ENCODE measurements at regions not wholly inside any gene's neighbourhood (a gene's known extent, or its start where the extent isn't known, plus 50 kb on each side); places are given as distances from the start of the nearest gene placed in this dataset.

GRCh38 chr13:22933571-22934181 lies 247.1 kb upstream of the SGCG start:
- TF ChIP-seq, protein P1, sequence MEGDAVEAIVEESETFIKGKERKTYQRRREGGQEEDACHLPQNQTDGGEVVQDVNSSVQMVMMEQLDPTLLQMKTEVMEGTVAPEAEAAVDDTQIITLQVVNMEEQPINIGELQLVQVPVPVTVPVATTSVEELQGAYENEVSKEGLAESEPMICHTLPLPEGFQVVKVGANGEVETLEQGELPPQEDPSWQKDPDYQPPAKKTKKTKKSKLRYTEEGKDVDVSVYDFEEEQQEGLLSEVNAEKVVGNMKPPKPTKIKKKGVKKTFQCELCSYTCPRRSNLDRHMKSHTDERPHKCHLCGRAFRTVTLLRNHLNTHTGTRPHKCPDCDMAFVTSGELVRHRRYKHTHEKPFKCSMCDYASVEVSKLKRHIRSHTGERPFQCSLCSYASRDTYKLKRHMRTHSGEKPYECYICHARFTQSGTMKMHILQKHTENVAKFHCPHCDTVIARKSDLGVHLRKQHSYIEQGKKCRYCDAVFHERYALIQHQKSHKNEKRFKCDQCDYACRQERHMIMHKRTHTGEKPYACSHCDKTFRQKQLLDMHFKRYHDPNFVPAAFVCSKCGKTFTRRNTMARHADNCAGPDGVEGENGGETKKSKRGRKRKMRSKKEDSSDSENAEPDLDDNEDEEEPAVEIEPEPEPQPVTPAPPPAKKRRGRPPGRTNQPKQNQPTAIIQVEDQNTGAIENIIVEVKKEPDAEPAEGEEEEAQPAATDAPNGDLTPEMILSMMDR (IDR thresholded peaks at IDR 0.05; ENCODE audit: unreplicated experiment): no peak
- Mint-ChIP-seq H3K36me3 (peaks cover 6% of the 10 kb centered on the region), H3K9me3 (peaks cover 5% of the 10 kb centered on the region), H3K27me3 (ENCODE audit: low read depth) (no peaks in the 10 kb centered on the region), H3K4me1 (no peaks in the 10 kb centered on the region), H3K4me3 (no peak overlapping the region), H3K27ac (no peak overlapping the region)
- DNase-seq (ENCODE audit: low spot score in 2 of 2, unreplicated experiment in 2 of 2): no peak

DNA sequence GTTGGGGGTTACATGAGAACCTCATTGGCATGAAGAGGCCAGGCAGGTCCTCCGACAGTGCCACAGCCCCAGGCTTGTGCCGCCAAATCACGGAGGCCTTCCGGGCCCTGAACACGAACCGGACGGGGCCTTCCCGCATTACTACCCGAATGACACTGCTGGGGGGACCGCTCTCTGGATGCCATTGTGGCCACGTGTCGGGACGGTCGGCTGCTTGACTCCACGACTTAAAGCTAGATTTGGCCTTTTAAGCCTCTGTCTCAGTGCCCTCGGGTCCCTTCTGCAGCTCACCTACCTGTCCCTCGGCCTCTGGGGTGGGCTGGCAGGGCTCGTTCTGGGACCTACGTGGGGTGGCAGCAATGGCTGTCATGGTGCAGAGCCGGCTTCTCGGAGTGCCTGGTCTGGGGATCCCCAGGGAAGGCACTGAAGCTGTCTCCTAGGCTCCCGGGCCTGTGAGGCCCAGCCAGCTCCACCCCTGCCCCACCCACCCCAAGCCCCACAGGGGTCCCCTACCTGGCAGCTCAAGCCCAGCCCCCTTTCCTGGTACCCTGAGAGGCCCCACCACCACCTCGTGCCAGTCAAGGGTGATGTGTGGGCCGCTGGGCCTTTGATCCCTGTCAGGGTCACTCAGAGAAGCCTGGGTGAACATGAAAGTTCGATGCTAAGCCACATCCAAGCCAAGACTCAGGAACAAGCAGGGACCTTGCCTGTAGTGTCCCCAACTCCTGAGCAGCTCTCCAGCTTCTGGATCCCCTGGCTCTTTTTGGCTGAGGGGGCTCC lies 245.8 kb upstream of the SGCG start:
- H3K27ac Mint-ChIP-seq: no peak overlapping the region

DNA sequence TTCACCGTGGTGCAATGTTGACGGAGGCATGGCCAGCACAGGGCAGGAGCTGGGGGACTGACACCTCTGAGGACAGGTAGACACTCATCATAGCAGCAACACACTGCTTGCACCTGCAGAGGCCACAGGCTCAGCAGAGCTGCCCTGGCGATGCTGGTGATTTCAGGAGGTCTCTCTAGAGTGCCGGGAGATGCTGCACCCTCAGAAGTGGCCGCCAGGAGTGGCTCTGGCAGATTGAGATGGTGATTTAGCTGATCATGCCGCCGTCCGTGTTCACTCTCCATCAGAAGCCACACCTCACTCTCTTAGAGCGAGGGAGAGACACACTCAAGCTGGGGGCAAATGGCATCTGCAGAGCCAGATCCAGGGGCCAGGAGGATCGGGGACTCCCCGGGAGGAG lies 244.6 kb upstream of the SGCG start:
- Mint-ChIP-seq H3K27ac (no peak overlapping the region), H3K9me3 (no peaks in the 10 kb centered on the region), H3K4me1 (no peaks in the 10 kb centered on the region), H3K4me3 (no peak overlapping the region), H3K27me3 (ENCODE audit: low read depth) (no peaks in the 10 kb centered on the region), H3K36me3 (no peaks in the 10 kb centered on the region)
- TF ChIP-seq, protein P1 (IDR thresholded peaks at IDR 0.05; ENCODE audit: unreplicated experiment): no peak
- DNase-seq (ENCODE audit: low spot score in 2 of 2, unreplicated experiment in 2 of 2): no peak

More for the DNA sequence above, 245.8 kb upstream of the SGCG start:
- no peaks in the 10 kb centered on the region for H3K27me3 Mint-ChIP-seq (ENCODE audit: low read depth)
- H3K36me3 Mint-ChIP-seq: peaks cover 3% of the 10 kb centered on the region
- TF ChIP-seq, protein P1 (IDR thresholded peaks at IDR 0.05; ENCODE audit: unreplicated experiment): no peak
- no peak for DNase-seq (ENCODE audit: low spot score in 2 of 2, unreplicated experiment in 2 of 2)
- no peak overlapping the region for H3K4me3 Mint-ChIP-seq
- peaks cover 5% of the 10 kb centered on the region for H3K9me3 Mint-ChIP-seq
- H3K4me1 Mint-ChIP-seq: no peaks in the 10 kb centered on the region

- Mint-ChIP-seq H3K27ac (no peak overlapping the region), H3K9me3 (no peaks in the 10 kb centered on the region), H3K36me3 (no peaks in the 10 kb centered on the region), H3K27me3 (ENCODE audit: low read depth) (no peaks in the 10 kb centered on the region), H3K4me1 (no peaks in the 10 kb centered on the region), H3K4me3 (no peak overlapping the region)
- TF ChIP-seq, protein P1 (IDR thresholded peaks at IDR 0.05; ENCODE audit: unreplicated experiment): no peak
- DNase-seq (ENCODE audit: low spot score in 2 of 2, unreplicated experiment in 2 of 2): no peak
Observed at GRCh38 chr13:22937241-22937640, 243.5 kb upstream of the SGCG start.

- TF ChIP-seq, protein P1 (IDR thresholded peaks at IDR 0.05; ENCODE audit: unreplicated experiment): no peak
- Mint-ChIP-seq H3K4me1 (no peaks in the 10 kb centered on the region), H3K27ac (no peak overlapping the region), H3K27me3 (ENCODE audit: low read depth) (no peaks in the 10 kb centered on the region), H3K4me3 (no peak overlapping the region), H3K36me3 (no peaks in the 10 kb centered on the region), H3K9me3 (no peaks in the 10 kb centered on the region)
- no peak for DNase-seq (ENCODE audit: low spot score in 2 of 2, unreplicated experiment in 2 of 2)
Observed at GRCh38 chr13:22937953-22938352, 242.8 kb upstream of the SGCG start.

Measured in mesothelial cell of epicardium (in vitro differentiated cells).